Nucleus accumbens (tissue), 56 donors: ENCODE measurements at regions not wholly inside any gene's neighbourhood (a gene's known extent, or its start where the extent isn't known, plus 50 kb on each side); places are given as distances from the start of the nearest gene placed in this dataset.

Experiments
- DNase-seq, 56 donors: peaks; one replicate each; lab custom pipeline; 2025; lab: John Stamatoyannopoulos, UW

GRCh38 chr2:105652014-105652796, 92.5 kb upstream of the NCK2 start:
- no peak for DNase-seq

- no peak for DNase-seq
These were observed 95.2 kb upstream of the NCK2 start for GRCh38 chr2:105649534-105649933.

DNA sequence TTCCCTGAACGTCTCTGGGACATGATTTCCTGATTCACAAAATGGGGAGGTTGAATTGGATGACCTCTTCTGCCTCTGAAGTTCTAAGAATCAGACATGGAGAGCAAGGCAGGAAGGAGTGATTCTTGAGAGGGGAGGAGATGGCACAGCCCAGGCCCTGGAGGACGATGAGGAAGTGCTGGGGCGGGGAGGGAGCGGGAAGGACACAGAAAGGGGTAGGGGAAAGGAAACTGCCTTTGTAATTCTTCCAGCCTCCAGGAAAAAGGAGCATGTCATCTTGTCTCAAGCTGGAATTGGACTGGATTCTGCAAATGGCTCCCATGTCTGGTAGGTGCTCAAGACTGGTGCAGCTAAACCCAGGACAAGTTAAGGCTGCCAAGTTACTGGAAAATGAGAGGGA, 97.0 kb upstream of the NCK2 start:
- no peak for DNase-seq

DNA sequence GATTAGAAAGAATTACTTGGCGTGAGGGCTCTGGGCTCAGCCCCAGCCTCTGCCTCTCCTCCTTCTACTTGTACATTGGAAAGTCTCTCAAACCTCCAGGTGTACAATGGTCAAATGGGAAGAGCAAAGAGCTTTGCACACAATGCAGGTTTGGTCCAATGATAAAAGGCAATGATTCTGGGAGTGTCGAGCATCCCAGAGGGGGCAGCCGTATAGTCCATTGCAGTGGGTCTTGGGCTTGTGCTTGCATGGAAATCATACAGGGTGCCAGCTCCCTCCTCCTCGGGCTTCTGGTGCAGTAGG, 98.0 kb upstream of the NCK2 start:
- no peak for DNase-seq

GRCh38 chr2:105645938-105646773, 98.6 kb upstream of the NCK2 start:
- no peak for DNase-seq

- DNase-seq: no peak
These were observed 99.4 kb upstream of the NCK2 start for GRCh38 chr2:105645031-105645937.

DNA sequence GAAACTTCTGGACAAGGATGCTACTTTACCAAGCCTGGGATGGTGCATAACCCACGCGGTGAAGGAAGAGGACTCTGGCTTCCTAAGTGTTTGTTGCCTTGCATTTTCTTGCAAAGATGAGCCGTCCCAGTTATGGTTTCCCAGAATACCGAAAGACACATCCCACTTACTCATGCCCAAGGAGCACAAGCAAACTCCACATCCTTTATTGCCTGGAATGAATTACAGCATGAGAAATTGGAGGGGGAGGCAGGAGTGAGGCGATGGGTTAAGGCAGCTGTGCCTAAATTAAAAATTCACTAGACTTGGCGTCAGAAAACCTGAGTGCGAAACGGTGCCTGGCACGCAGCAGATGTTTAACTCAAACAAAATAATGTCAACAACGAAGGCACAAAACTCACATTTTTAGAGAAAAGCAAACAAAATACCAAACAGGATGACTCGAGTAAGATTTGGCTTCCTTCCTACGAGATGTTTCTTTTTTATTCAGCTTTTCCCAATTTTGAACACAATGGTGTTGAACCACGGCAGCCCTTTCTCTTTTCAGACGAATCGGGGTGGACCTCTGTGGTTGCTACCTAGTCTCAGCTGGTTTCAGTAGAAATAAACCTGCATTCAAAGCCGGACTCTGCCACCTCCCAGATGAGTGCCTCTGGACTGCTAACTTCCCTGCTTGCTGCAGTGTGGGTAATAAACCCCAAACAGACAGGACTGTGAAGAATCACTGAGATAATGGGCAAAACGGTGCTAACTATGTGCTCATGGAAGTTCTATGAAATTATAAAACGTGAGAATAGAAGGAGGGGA, 100.3 kb upstream of the NCK2 start:
- DNase-seq: peak in 1 of 56 donors; percentile 17

- DNase-seq: no peak
These were observed 101.1 kb upstream of the NCK2 start for GRCh38 chr2:105643405-105644173.

GRCh38 chr2:105641389-105641811, 103.3 kb upstream of the NCK2 start:
- peak in 53 of 56 donors; percentile 15 to 91 (median 75) for DNase-seq

DNA sequence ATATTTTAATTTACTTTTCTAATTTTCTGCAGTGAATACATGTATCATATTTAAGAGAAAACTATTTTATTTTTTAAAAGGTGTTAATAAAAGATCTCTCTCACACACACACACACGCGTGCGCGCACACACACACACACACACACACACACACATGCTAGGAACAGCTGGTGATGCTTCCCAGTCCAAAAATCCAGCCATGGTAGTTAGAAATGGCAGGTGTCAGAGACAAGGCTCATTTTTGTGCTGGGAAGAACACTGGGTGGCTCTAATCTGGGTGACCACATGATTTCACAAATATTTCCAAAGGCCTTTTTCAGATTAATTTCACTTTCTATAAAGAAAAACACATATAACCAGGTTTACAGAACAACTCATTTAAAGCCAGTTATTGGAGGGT, 104.5 kb upstream of the NCK2 start:
- no peak for DNase-seq

- no peak for DNase-seq
These were observed 108.5 kb upstream of the NCK2 start for GRCh38 chr2:105636109-105636740.

GRCh38 chr2:105635564-105635963, 109.1 kb upstream of the NCK2 start:
- DNase-seq: no peak

DNA sequence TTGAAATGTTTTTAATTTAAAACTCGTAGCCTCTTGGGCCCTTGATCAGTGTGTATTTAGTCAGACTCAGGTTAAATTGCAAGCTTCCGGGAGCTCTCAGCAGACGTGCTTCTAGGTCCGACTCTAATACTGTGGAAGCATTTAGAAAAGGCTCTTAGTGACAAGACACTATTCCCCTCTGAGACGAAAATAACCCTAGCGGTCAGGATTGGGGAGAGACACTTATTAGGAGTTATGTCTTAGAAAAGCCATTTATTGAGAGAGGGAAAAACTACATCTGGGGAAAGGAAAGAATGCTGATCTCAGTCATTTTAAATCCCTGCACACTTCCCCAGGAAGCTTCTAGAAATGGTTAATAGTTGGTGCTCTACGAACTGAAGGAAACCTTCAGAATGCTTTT, 110.5 kb upstream of the NCK2 start:
- DNase-seq: no peak

- no peak for DNase-seq
These were observed 112.8 kb upstream of the NCK2 start for GRCh38 chr2:105631922-105632321.

GRCh38 chr2:105631011-105631410, 113.7 kb upstream of the NCK2 start:
- no peak for DNase-seq

- no peak for DNase-seq
These were observed 115.1 kb upstream of the NCK2 start for GRCh38 chr2:105629634-105630033.

GRCh38 chr2:105627534-105627933, 117.2 kb upstream of the NCK2 start:
- peak in 6 of 56 donors; percentile 4 to 51 (median 22) for DNase-seq

GRCh38 chr2:105626966-105627340, 117.8 kb upstream of the NCK2 start:
- DNase-seq: no peak
